ENCODE measurements at regions not wholly inside any gene's neighbourhood (a gene's known extent, or its start where the extent isn't known, plus 50 kb on each side); places are given as distances from the start of the nearest gene placed in this dataset.

GRCh38 chr1:208974717-208975116 is 608.8 kb upstream of the CAMK1G start:
- H3K27me3 Mint-ChIP-seq: peaks cover 8% of the 10 kb centered on the region
- H3K9me3 Mint-ChIP-seq (ENCODE audit: low read depth): no peaks in the 10 kb centered on the region

DNA sequence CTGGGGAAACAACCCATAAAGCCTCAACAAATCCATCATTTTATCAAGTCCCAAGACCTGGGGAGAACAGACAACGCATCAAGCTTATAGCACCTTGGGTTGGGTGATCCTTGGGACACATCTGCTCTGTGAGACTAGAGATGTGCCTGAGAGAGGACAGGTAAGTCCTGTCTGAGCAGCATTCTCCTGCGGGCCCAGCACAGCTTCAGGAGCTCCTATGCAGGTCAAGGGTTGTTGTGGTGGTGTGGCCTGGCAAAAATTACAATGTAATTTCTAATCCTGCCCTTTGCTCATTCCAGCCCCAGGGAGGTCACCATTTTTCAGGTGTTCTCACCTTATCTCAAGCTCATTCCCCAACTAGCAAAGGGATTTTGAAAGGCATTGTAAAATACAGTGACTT is 608.1 kb upstream of the CAMK1G start:
- H3K9me3 Mint-ChIP-seq (ENCODE audit: low read depth): no peaks in the 10 kb centered on the region
- H3K27ac Mint-ChIP-seq: no peak overlapping the region
- no peak overlapping the region for H3K4me3 Mint-ChIP-seq (ENCODE audit: low read depth)
- TF ChIP-seq, protein P1, sequence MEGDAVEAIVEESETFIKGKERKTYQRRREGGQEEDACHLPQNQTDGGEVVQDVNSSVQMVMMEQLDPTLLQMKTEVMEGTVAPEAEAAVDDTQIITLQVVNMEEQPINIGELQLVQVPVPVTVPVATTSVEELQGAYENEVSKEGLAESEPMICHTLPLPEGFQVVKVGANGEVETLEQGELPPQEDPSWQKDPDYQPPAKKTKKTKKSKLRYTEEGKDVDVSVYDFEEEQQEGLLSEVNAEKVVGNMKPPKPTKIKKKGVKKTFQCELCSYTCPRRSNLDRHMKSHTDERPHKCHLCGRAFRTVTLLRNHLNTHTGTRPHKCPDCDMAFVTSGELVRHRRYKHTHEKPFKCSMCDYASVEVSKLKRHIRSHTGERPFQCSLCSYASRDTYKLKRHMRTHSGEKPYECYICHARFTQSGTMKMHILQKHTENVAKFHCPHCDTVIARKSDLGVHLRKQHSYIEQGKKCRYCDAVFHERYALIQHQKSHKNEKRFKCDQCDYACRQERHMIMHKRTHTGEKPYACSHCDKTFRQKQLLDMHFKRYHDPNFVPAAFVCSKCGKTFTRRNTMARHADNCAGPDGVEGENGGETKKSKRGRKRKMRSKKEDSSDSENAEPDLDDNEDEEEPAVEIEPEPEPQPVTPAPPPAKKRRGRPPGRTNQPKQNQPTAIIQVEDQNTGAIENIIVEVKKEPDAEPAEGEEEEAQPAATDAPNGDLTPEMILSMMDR (IDR thresholded peaks at IDR 0.05; ENCODE audit: unreplicated experiment): no peak
- H3K4me1 Mint-ChIP-seq (ENCODE audit: low read depth): no peaks in the 10 kb centered on the region
- DNase-seq (ENCODE audit: low spot score, unreplicated experiment): no peak
- H3K36me3 Mint-ChIP-seq (ENCODE audit: insufficient read depth): no peaks in the 10 kb centered on the region
- peaks cover 3% of the 10 kb centered on the region for H3K27me3 Mint-ChIP-seq

More at GRCh38 chr1:208974717-208975116, 608.8 kb upstream of the CAMK1G start:
- Mint-ChIP-seq H3K36me3 (ENCODE audit: insufficient read depth) (no peaks in the 10 kb centered on the region), H3K4me1 (ENCODE audit: low read depth) (no peaks in the 10 kb centered on the region), H3K4me3 (ENCODE audit: low read depth) (no peak overlapping the region), H3K27ac (no peak overlapping the region)
- TF ChIP-seq, protein P1 (IDR thresholded peaks at IDR 0.05; ENCODE audit: unreplicated experiment): no peak
- DNase-seq (ENCODE audit: low spot score, unreplicated experiment): no peak

GRCh38 chr1:208977012-208977411 is 606.5 kb upstream of the CAMK1G start:
- no peak overlapping the region for H3K27ac Mint-ChIP-seq
- H3K36me3 Mint-ChIP-seq (ENCODE audit: insufficient read depth): no peaks in the 10 kb centered on the region
- no peaks in the 10 kb centered on the region for H3K27me3 Mint-ChIP-seq
- H3K9me3 Mint-ChIP-seq (ENCODE audit: low read depth): no peaks in the 10 kb centered on the region
- H3K4me3 Mint-ChIP-seq (ENCODE audit: low read depth): no peak overlapping the region
- no peak for DNase-seq (ENCODE audit: low spot score, unreplicated experiment)
- H3K4me1 Mint-ChIP-seq (ENCODE audit: low read depth): no peaks in the 10 kb centered on the region
- TF ChIP-seq, protein P1 (IDR thresholded peaks at IDR 0.05; ENCODE audit: unreplicated experiment): no peak

- TF ChIP-seq, protein P1 (IDR thresholded peaks at IDR 0.05; ENCODE audit: unreplicated experiment): no peak
Measured at GRCh38 chr1:208977638-208978256, 605.8 kb upstream of the CAMK1G start.

GRCh38 chr1:208979776-208980175 is 603.7 kb upstream of the CAMK1G start:
- no peak overlapping the region for H3K4me3 Mint-ChIP-seq (ENCODE audit: low read depth)
- no peak for DNase-seq (ENCODE audit: low spot score, unreplicated experiment)
- H3K27ac Mint-ChIP-seq: no peak overlapping the region
- H3K36me3 Mint-ChIP-seq (ENCODE audit: insufficient read depth): no peaks in the 10 kb centered on the region
- H3K4me1 Mint-ChIP-seq (ENCODE audit: low read depth): no peaks in the 10 kb centered on the region
- no peaks in the 10 kb centered on the region for H3K27me3 Mint-ChIP-seq
- peaks cover 2% of the 10 kb centered on the region for H3K9me3 Mint-ChIP-seq (ENCODE audit: low read depth)
- TF ChIP-seq, protein P1 (IDR thresholded peaks at IDR 0.05; ENCODE audit: unreplicated experiment): no peak

More at GRCh38 chr1:208977638-208978256, 605.8 kb upstream of the CAMK1G start:
- H3K27ac Mint-ChIP-seq: no peak overlapping the region
- H3K9me3 Mint-ChIP-seq (ENCODE audit: low read depth): no peaks in the 10 kb centered on the region
- no peaks in the 10 kb centered on the region for H3K4me1 Mint-ChIP-seq (ENCODE audit: low read depth)
- DNase-seq (ENCODE audit: low spot score, unreplicated experiment): no peak
- H3K27me3 Mint-ChIP-seq: no peaks in the 10 kb centered on the region
- no peaks in the 10 kb centered on the region for H3K36me3 Mint-ChIP-seq (ENCODE audit: insufficient read depth)
- H3K4me3 Mint-ChIP-seq (ENCODE audit: low read depth): no peak overlapping the region
